NCI-H2227 (cell line): ENCODE measurements at regions not wholly inside any gene's neighbourhood (a gene's known extent, or its start where the extent isn't known, plus 50 kb on each side); places are given as distances from the start of the nearest gene placed in this dataset.

Experiments used
- DNase-seq: peaks from one replicate; lab custom pipeline; 2025; ENCODE audit not compliant: unreplicated experiment; lab: John Stamatoyannopoulos, UW

DNA sequence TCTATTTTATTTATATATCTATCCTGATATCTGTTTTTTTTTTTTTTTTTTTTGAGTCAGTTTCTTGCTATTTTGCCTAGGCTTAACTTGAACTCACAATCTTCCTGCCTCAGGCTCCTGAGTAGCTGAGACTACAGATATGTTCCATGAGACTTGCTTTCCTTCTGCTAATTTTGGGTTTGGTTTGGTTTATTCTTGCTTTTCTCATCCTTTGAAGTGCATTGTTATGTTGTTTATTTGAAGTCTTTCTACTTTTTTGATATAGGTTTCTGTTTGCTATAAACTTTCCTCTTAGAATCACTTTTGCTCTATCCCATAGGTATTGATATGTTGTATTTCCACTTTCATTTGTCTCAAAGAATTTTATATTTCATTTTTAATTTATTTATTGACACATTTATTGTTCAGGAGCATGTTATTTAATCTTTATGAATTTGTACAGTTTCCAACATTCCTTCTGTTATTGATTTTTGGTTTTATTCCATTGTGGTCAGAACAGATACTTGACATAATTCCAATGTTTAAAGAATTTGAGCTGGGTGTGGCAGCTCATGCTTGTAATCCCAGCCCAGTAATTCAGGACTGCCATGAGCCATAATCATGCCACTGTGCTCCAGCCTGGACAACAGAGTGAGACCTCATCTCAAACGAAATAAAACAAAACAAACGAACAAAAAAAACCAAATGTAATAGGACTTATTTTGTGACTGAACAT is 62.3 kb upstream of the PLSCR4 start:
- DNase-seq: no peak

DNA sequence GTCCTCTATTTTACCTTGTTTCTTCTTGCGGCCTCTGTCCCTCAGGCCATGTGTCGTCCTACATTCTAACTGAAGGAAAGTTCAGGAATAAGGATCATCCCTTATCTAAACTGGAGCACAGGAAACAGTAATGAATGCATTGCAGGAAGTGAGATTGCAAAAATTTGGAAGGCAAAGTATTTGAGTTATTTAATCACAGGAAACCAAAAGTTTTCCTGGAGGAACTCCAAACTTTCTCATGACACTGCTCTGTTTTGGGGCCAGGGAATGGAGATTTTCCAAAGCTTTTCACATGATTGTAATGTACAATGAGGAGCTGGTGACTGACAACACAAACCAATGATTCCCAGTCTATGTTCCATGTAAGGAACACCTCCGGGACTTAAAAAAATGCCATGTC is 57.8 kb upstream of the PLSCR4 start:
- no peak for DNase-seq

DNA sequence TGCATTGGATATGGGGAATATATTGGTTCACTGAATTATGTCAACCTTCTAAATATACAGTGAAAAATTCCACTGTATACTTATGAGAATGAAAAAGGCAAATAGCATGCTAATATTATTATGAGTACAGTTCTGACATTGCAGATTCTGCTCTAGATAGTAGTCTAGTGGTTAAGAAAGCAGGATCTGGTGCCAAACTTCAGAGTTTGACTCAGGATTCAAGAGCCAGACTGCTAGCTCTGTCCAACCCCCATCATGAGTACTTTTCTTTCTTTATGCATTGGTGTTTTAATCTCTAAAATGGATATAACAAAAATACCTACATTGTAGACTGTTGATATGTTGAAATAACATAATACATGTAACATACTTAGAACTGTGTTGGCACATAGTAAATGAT is 57.3 kb upstream of the PLSCR4 start:
- DNase-seq: no peak

DNA sequence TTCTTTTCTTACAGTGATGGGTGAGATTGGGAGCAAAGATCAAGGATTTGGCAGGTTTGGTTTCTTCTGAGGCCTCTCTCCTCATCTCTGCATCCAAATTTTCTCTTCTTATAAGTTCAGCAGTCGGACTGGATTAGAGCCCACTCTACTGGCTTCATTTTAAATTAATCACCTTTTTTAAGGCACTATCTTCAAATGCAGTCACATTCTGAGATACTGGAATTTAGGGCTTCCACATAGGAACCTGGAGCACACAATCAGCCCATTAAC is 56.5 kb upstream of the PLSCR4 start:
- DNase-seq: no peak

DNA sequence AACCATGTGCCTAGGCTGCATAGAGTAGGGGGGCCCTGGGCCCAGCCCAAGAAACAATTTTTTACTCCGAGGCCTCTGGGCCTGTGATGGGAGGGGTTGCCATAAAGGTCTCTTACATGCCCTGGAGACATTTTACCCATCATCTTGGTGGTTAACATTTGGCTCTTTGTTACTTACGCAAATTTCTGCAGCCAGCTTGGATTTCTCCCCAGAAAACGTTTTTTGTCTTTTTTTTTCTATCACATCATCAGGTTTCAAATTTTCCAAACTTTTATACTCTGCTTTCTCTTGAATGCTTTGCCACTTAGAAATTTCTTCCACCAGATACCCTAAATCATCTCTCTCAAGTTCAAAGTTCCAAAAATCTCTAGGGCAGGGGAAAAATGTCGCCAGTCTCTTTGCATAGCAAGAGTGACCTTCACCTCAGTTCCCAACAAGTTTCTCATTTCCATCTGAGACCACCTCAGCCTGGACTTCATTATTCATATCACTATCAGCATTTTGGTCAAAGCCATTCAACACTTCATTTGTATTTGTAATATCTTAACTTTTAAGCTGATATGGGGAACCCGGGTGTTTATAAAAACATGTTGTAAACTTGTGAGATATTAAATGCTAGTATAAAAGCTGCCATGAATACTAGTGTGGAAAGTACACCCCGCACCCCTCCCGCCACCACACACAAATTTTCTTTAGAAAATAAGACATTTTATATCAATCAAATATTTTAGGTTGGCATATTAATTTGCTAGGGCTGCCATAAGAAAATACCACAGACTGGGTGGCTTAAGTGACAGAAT is 56.0 kb upstream of the PLSCR4 start:
- DNase-seq: no peak

DNA sequence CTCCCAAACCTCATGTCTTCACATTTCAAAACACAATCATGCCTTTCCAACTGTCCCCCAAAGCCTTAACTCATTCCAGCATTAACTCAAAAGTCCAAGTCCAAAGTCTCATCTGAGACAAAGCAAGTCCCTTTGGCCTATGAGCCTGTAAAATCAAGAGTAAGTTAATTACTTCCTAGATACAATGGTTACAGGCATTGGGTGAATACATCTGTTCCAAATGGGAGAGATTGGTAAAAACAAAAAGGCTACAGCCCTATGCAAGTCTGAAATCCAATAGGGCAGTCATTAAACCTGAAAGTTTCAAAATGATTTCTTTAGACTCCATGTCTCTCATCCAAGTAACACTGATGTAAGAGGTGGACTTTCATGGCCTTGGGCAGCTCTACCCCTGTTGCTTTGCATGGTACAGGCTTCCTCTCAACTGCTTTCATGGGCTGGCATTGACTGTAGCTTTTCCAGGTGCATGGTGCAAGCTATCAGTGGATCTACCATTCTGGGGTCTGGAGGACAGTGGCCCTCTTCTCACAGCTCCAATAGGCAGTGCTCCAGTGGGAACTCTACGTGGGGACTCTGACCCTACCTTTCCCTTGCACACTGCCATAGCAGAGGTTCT is 55.0 kb upstream of the PLSCR4 start:
- no peak for DNase-seq

DNA sequence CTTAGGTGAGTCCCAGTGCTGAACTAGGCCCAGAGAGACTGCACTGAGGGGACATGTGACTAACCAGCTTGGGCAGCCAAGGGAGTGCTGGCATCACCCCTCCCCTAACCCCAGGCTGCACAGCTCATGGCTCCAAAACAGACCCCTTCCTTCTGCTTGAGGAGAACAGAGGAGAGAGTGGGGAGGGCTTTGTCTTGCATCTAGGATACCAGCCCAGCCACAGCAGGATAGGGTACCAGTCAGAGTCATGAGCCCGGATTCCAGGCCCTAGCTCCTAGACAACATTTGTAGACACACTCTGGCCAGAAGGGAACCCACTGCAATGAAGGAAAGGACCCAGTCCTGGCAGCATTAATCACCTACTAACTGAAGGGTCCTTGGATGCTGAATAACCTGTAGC is 49.9 kb upstream of the PLSCR4 start:
- no peak for DNase-seq
